HG03095 (cell line): ENCODE measurements at regions not wholly inside any gene's neighbourhood (a gene's known extent, or its start where the extent isn't known, plus 50 kb on each side); places are given as distances from the start of the nearest gene placed in this dataset.

Experiments used
- ATAC-seq: cut with Tn5 transposase; IDR thresholded peaks from one replicate; pipeline ENCODE4 v1.9.1; 2021; ENCODE audit warnings: moderate library complexity; ENCODE audit not compliant: unreplicated experiment

GRCh38 chr1:80056179-80056578 is 1049.6 kb upstream of the ADGRL4 start:
- no peak for ATAC-seq

- no peak for ATAC-seq
These were observed 1047.6 kb upstream of the ADGRL4 start for GRCh38 chr1:80054129-80054528.

GRCh38 chr1:80053613-80054012 is 1047.1 kb upstream of the ADGRL4 start:
- ATAC-seq, result no peak

- no peak for ATAC-seq
These were observed 1044.0 kb upstream of the ADGRL4 start for GRCh38 chr1:80050523-80050922.

GRCh38 chr1:80050085-80050484 is 1043.6 kb upstream of the ADGRL4 start:
- no peak for ATAC-seq

- no peak for ATAC-seq
These were observed 1042.2 kb upstream of the ADGRL4 start for GRCh38 chr1:80048716-80049115.

- no peak for ATAC-seq
These were observed 1041.3 kb upstream of the ADGRL4 start for GRCh38 chr1:80047791-80048190.

GRCh38 chr1:80044662-80045061 is 1038.1 kb upstream of the ADGRL4 start:
- ATAC-seq, result no peak

- no peak for ATAC-seq
These were observed 1030.3 kb upstream of the ADGRL4 start for GRCh38 chr1:80036690-80037432.

GRCh38 chr1:80023358-80023757 is 1016.8 kb upstream of the ADGRL4 start:
- no peak for ATAC-seq

GRCh38 chr1:80021891-80022290 is 1015.4 kb upstream of the ADGRL4 start:
- ATAC-seq, result no peak

- ATAC-seq, result no peak
These were observed 1011.8 kb upstream of the ADGRL4 start for GRCh38 chr1:80018348-80018747.

- ATAC-seq, result no peak
These were observed 1002.4 kb upstream of the ADGRL4 start for GRCh38 chr1:80008934-80009333.

GRCh38 chr1:80003250-80003649 is 996.7 kb upstream of the ADGRL4 start:
- ATAC-seq, result no peak

GRCh38 chr1:79988401-79988800 is 981.9 kb upstream of the ADGRL4 start:
- no peak for ATAC-seq

GRCh38 chr1:79982211-79982610 is 975.7 kb upstream of the ADGRL4 start:
- no peak for ATAC-seq

GRCh38 chr1:79981481-79981880 is 975.0 kb upstream of the ADGRL4 start:
- ATAC-seq, result no peak

- ATAC-seq, result no peak
These were observed 972.8 kb upstream of the ADGRL4 start for GRCh38 chr1:79979346-79979745.

GRCh38 chr1:79976287-79976686 is 969.8 kb upstream of the ADGRL4 start:
- ATAC-seq, result no peak

GRCh38 chr1:79974659-79975058 is 968.1 kb upstream of the ADGRL4 start:
- no peak for ATAC-seq

GRCh38 chr1:79969886-79970285 is 963.4 kb upstream of the ADGRL4 start:
- ATAC-seq, result no peak

- no peak for ATAC-seq
These were observed 959.9 kb upstream of the ADGRL4 start for GRCh38 chr1:79966438-79966837.

GRCh38 chr1:79959635-79960034 is 953.1 kb upstream of the ADGRL4 start:
- no peak for ATAC-seq
